Hypothalamus (tissue), 51 donors: ENCODE measurements at regions not wholly inside any gene's neighbourhood (a gene's known extent, or its start where the extent isn't known, plus 50 kb on each side); places are given as distances from the start of the nearest gene placed in this dataset.

Experiments
- DNase-seq, 51 donors: peaks; one replicate each; lab custom pipeline; 2025; lab: John Stamatoyannopoulos, UW

GRCh38 chr15:89400116-89400781, 65.6 kb upstream of the POLG start:
- DNase-seq = peak in 6 of 51 donors; percentile 22 to 57 (median 30)

- DNase-seq = peak in 31 of 51 donors; percentile 24 to 80 (median 56)
These were observed 64.9 kb upstream of the POLG start for GRCh38 chr15:89399238-89400115.

DNA sequence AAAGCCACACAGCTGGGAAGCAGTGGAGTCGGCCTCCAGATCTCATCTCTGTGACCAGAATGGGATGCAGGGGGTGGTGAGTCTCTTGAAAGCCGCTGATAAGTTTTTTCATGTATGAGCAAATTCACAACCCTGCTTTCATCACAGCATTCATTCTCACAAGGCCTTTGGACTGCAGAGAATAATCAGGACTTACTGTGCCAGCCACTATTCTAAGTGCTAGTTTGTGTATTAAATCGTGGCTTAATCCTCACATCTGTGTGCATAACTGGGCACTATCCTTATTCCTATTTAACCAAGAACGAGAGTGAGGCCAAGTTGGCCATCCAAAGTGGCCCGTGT, 64.2 kb upstream of the POLG start:
- DNase-seq = no peak

GRCh38 chr15:89397653-89398023, 63.0 kb upstream of the POLG start:
- DNase-seq = no peak

GRCh38 chr15:89396723-89397652, 62.4 kb upstream of the POLG start:
- no peak for DNase-seq

- no peak for DNase-seq
These were observed 61.4 kb upstream of the POLG start for GRCh38 chr15:89395996-89396395.

- DNase-seq = peak in 23 of 51 donors; percentile 14 to 74 (median 47)
These were observed 60.8 kb upstream of the POLG start for GRCh38 chr15:89395461-89395871.

GRCh38 chr15:89395031-89395430, 60.4 kb upstream of the POLG start:
- DNase-seq = no peak

- DNase-seq = no peak
These were observed 58.4 kb upstream of the POLG start for GRCh38 chr15:89393056-89393455.

- DNase-seq = no peak
These were observed 57.1 kb upstream of the POLG start for GRCh38 chr15:89391685-89392257.

DNA sequence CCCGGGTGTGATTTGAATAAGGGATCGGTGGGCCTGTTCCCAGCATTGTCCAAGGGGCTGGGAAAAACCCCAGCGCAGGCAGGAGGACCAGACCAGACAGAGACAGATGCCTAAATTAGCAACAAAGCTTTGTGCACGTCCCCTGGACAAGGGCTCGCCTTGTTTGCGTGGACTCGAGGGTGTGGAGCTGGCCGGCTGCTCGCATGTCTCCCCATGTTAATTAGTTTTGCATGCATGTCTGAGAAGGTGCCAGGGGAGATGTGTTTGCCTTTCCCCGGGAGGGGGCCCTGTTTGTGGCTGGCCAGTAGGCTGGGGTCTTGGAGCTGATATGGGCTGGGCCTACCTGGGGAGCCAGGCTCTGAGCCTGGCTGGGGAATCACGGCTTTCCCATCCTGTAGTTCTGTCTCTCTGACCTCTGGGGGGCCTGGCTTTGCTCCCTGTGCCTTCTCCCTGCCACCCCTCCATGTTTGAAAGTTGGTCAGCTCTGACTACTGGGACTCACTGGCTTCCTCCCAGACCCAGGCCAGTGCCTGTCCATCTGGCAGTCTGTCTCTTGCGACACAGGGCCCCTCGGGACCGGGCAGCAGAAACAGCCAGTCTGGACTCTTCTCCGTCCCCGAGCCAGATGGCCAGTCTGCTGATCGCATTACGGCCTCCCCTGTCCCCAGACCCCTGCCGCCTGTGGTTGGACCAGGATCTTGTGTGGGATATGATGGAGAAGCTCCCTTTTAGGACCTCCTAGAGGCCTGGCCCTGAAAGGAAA, 55.4 kb upstream of the POLG start:
- peak in 9 of 51 donors; percentile 16 to 48 (median 24) for DNase-seq

GRCh38 chr15:89387140-89387903, 52.7 kb upstream of the POLG start:
- DNase-seq = no peak

- no peak for DNase-seq
These were observed 51.1 kb upstream of the POLG start for GRCh38 chr15:89385596-89386331.
